Effector memory CD4-positive, alpha-beta T cell (primary cell): ENCODE measurements at regions not wholly inside any gene's neighbourhood (a gene's known extent, or its start where the extent isn't known, plus 50 kb on each side); places are given as distances from the start of the nearest gene placed in this dataset.

Experiments used
- DNase-seq, 3 donors: peaks; one replicate each; pipeline ENCODE4 v3.0.0-alpha.2; 2020
- H3K27ac ChIP-seq: 2 replicates; pipeline ENCODE4 v1.7.0; 2013; ENCODE audit warnings: mild to moderate bottlenecking, low read length, moderate library complexity; ENCODE audit not compliant: insufficient read depth, poor library complexity, severe bottlenecking
- H3K27me3 ChIP-seq: replicated peaks from 2 replicates; pipeline ENCODE4 v1.7.0; 2013; ENCODE audit warnings: mild to moderate bottlenecking, low read length; ENCODE audit not compliant: insufficient read depth, control insufficient read depth, poor library complexity, severe bottlenecking
- H3K36me3 ChIP-seq: 2 replicates; pipeline ENCODE4 v1.7.0; 2013; ENCODE audit warnings: mild to moderate bottlenecking, low read length, moderate library complexity; ENCODE audit not compliant: control insufficient read depth, insufficient read depth
- H3K4me1 ChIP-seq: 2 replicates; pipeline ENCODE4 v1.7.0; 2013; ENCODE audit warnings: low read length, mild to moderate bottlenecking; ENCODE audit not compliant: control insufficient read depth, insufficient read depth, poor library complexity, severe bottlenecking
- H3K4me3 ChIP-seq: 2 replicates; pipeline ENCODE4 v1.7.0; 2013; ENCODE audit warnings: low read length, low read depth, mild to moderate bottlenecking; ENCODE audit not compliant: insufficient read depth, poor library complexity, severe bottlenecking
- H3K9me3 ChIP-seq: 2 replicates; pipeline ENCODE4 v1.7.0; 2013; ENCODE audit warnings: mild to moderate bottlenecking, low read length, moderate library complexity; ENCODE audit not compliant: control insufficient read depth

DNA sequence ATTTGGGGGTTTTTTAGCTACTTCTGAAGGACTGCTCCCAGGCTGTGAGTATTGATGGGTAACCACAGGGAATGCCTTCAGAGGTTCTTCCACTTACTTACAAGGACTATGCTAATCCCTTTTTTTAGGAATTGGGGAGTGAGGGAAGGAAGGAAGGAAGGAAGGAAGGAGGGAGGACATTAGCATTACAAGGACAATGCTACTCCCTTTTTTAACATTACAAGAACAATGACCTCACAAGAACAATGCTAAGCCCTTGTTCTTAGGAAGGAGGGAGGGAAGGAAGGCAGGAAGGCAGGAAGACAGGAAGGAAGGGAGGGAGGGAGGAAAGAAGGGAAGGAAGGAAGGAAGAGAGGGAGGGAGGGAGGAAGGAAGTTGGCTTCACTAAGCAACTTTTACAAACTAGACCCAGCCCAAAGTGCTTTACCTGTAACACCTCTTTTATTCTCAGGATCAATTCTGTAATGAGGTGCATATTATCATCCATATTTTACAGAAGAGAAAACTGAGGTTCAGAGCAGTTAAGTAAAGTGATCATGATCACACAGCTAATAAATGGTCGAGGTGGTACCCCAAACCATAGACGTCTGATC, 446.8 kb upstream of the JARID2 start:
- Histone ChIP-seq H3K27ac (no peak overlapping the region), H3K4me3 (no peak overlapping the region), H3K9me3 (no peaks in the 10 kb centered on the region), H3K4me1 (no peaks in the 10 kb centered on the region), H3K36me3 (no peaks in the 10 kb centered on the region), H3K27me3 (no peaks in the 10 kb centered on the region)
- DNase-seq: no peak

DNA sequence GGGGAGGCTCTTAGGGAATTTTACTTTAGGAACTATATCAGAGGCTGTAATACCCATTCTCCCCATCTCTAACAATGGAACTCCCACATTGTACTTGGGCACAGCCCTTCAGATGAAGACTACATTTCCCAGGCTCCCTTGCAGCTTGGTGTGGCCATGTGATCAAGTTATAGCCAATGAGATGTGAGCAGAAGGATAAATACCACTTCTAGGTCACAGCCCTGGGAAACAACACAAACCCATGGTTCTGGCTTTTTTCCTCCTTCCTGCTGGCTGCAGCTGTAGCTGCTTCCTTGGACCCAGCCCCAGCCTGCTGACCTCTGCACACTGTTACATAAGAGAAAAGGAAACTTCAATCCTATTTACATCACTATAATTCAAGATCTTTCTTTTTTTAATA, 445.9 kb upstream of the JARID2 start:
- Histone ChIP-seq H3K4me1 (no peaks in the 10 kb centered on the region), H3K27me3 (no peaks in the 10 kb centered on the region), H3K9me3 (no peaks in the 10 kb centered on the region), H3K36me3 (no peaks in the 10 kb centered on the region), H3K4me3 (no peak overlapping the region), H3K27ac (no peak overlapping the region)
- DNase-seq: peak in 1 of 3 donors; percentile 9

DNA sequence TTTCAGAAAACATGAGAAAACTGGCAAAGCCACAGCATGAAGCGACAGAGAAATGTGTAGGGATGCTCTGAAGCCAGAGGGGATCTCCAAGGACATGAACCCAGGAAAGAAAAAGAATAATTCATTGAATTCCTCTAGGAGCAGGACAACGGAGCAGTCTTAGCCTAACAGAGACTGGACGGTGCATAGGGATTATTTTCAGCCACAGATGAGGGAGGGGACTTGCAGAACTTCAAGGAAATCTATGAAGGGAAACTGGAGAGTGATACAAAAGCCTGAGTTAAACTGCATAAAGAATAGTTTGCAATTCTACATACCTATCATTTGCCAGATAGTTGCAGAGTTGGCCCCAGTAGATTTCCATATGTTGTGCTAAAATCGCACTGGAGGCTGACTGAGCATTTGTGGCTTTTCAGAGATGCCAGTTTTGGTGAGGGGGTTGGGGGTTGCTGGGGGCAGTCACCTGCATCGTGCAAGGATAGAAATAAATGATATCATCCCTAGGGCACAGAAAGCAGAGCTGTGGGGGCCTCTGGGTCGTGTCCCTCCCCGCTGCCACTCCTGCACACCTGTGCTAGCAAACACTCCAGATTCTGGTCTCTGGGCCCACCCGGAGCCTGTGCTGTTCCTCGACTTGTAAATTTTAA, 443.2 kb upstream of the JARID2 start:
- H3K4me1 ChIP-seq: no peaks in the 10 kb centered on the region
- no peaks in the 10 kb centered on the region for H3K9me3 ChIP-seq
- H3K36me3 ChIP-seq: no peaks in the 10 kb centered on the region
- DNase-seq: no peak
- H3K27ac ChIP-seq: no peak overlapping the region
- H3K27me3 ChIP-seq: no peaks in the 10 kb centered on the region
- no peak overlapping the region for H3K4me3 ChIP-seq

DNA sequence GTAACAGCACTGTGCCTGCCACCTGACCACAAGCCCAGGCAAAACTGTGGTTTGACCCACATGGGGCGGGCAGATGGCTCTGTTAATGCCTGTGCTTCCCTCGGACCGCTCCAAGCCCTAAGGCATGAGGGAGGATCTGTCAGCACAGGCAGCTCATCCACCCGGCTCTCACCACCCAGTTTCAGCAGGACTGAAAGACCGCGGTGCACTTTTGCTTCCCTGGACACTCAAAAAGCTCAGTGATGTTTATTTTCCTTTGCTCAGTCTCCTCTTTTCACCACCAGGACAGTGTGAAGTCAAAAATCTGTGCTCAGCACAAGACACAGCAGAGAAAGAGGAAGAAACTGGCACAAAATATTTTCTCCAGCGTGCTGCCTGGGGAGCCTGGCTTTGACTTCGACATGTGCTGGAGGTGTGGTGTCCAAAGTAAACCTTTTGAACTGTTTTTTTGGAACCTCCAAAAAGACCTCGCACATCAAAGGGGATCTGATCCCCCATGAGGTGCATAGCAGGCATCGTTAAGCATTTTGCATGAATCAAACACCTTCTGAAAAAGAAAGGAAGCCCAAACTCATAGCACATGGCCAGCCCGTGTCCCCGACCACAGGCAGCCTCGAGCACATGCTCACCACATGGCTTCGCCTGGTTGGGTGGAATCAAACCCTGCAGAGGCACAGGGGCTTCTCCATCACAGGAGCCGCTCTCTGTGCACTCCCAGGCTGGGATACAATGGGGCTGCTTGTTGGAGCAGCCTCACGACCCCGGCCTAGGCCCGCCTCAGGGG, 441.7 kb upstream of the JARID2 start:
- Histone ChIP-seq H3K27me3 (no peaks in the 10 kb centered on the region), H3K36me3 (no peaks in the 10 kb centered on the region), H3K4me1 (no peaks in the 10 kb centered on the region), H3K9me3 (no peaks in the 10 kb centered on the region), H3K4me3 (no peak overlapping the region), H3K27ac (no peak overlapping the region)
- DNase-seq: no peak

DNA sequence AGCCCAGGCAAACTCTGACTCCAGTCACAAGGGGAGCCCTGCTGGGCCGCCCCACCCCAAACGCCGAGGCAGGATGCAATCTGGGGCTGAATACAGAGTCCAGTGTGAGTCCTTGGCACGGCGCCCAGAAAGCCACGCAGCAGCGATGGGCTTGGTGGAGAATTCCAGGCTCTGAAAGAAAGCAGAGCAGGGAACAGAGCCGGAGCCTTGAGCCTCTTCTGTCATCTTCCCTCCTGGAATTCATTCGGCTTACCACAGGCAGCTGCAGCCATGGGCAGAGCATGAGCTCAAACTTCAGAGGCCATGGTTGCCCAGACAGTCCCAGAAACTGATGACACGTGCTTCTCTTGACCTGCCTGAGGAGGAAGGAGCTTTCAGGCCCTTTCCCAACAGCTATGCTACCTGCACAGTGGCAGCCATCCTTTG, 441.1 kb upstream of the JARID2 start:
- no peaks in the 10 kb centered on the region for H3K36me3 ChIP-seq
- H3K4me1 ChIP-seq: no peaks in the 10 kb centered on the region
- no peaks in the 10 kb centered on the region for H3K9me3 ChIP-seq
- no peak for DNase-seq
- no peaks in the 10 kb centered on the region for H3K27me3 ChIP-seq
- no peak overlapping the region for H3K4me3 ChIP-seq
- H3K27ac ChIP-seq: no peak overlapping the region

DNA sequence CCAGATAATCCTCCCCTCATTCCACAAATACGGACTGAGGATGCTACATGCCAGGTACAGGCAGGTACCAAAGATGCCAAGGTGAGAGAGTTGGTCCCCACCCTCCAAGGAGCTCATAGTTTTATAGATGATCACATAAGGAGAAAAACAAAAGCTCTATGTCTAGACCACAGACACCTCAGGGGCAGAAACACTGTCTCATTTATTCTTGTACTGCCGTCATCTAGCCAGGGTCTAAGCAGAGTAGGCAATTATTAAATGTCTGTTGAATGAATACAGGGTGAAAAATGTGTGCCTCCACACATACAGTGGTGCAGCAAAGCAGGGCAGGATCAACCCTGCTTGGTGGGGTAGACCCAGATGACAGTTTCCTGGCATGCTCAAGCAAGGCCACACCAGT, 439.8 kb upstream of the JARID2 start:
- no peak for DNase-seq
- H3K9me3 ChIP-seq: no peaks in the 10 kb centered on the region
- H3K36me3 ChIP-seq: no peaks in the 10 kb centered on the region
- no peak overlapping the region for H3K4me3 ChIP-seq
- no peaks in the 10 kb centered on the region for H3K27me3 ChIP-seq
- H3K27ac ChIP-seq: no peak overlapping the region
- no peaks in the 10 kb centered on the region for H3K4me1 ChIP-seq

DNA sequence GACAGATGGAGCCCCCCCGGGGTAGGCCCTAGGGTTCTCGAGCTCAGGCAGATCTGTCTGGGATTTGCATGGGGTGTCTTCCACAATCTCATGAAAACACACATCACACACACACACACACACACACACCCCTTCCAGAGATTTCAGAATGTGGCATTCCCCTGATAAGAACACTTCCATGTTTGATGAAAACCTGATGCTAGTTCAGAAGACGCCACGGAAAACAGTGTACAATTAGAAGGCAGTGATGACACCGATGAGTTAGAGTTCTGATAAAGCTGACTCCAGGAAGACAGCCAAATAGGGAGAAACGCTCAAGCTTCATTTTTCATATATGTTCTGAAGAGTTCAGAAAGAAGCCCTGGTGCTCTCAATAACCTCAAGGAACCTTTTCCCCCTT, 438.7 kb upstream of the JARID2 start:
- no peak for DNase-seq
- Histone ChIP-seq H3K4me3 (no peak overlapping the region), H3K27me3 (no peaks in the 10 kb centered on the region), H3K27ac (no peak overlapping the region), H3K9me3 (no peaks in the 10 kb centered on the region), H3K4me1 (no peaks in the 10 kb centered on the region), H3K36me3 (no peaks in the 10 kb centered on the region)

DNA sequence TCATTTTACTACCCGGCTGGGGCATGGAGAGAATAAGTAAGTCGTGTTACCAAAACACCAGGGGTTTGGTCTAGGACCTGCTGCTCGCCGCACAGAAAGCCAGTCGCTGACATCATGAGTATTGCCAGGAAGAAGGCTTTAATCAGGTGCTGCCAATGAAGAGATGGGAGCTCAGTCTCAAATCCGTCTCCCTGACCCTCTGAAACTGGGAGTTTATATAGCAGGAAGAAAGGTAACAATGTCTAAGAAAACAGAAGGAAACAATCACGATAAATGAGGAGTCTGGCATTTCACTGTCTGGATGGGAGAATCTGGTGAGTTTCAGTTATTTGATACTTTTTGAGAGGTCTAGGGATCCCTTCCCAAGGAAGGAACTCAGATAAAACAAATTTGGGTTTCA, 437.9 kb upstream of the JARID2 start:
- H3K4me3 ChIP-seq: no peak overlapping the region
- H3K4me1 ChIP-seq: no peaks in the 10 kb centered on the region
- H3K9me3 ChIP-seq: no peaks in the 10 kb centered on the region
- H3K27me3 ChIP-seq: no peaks in the 10 kb centered on the region
- no peak for DNase-seq
- no peak overlapping the region for H3K27ac ChIP-seq
- no peaks in the 10 kb centered on the region for H3K36me3 ChIP-seq

DNA sequence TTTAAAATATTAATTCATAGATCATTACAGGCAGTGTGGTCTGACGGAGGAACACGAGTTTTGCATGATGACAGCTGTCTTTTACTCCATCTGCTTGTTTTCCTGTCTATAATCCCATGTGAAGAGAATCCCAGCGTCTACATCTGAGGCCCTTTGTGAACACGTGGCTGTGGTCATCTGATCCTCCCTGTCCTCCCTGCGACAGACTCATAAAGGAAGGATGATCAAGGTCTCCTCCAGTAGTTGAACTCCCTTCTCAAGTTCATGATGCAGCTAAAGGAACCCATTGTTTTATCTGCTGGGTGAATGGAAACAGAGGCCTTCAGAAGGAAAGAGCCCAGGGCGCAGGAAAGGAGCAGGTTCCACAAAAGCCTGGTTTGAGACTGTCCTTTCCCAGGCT, 435.8 kb upstream of the JARID2 start:
- Histone ChIP-seq H3K4me3 (no peak overlapping the region), H3K4me1 (no peaks in the 10 kb centered on the region), H3K36me3 (no peaks in the 10 kb centered on the region), H3K27me3 (no peaks in the 10 kb centered on the region), H3K27ac (no peak overlapping the region), H3K9me3 (no peaks in the 10 kb centered on the region)
- no peak for DNase-seq

DNA sequence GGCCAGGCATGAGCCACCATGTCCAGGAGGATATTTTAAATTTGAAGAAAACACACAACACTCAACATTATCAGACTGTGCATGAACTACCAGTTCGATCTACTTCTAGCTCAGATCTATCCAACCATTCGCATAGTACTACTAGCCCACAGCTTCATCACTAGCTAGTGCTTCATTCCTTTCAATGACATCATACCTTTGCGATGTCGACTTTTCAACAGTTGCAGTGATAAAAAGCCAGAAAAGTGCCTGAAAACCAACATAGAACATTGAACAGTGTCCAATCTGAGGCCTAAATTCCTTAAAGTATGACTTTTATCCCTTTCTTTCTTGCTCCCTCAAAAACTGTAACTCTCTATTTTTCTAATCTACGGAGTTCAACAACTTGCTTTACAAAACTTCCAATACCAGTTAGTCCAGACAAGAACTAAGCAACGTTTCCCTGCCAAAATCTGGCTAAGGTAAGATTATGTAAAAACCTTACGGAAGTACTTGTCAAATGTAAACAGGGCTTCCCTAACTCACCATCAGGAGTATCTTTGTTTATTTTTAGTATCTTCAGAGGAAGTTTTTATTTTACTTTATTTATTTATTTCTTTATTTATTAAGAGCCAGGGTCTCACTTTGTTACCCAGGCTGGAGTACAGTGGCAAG, 434.0 kb upstream of the JARID2 start:
- DNase-seq: no peak
- no peak overlapping the region for H3K4me3 ChIP-seq
- no peaks in the 10 kb centered on the region for H3K4me1 ChIP-seq
- no peaks in the 10 kb centered on the region for H3K27me3 ChIP-seq
- no peaks in the 10 kb centered on the region for H3K9me3 ChIP-seq
- H3K27ac ChIP-seq: no peak overlapping the region
- no peaks in the 10 kb centered on the region for H3K36me3 ChIP-seq
